IMR-90 (cell line): ENCODE measurements at regions not wholly inside any gene's neighbourhood (a gene's known extent, or its start where the extent isn't known, plus 50 kb on each side); places are given as distances from the start of the nearest gene placed in this dataset.

Experiments
- ATAC-seq: fragments of 200-7000 bp; cut with Tn5 transposase; 2 replicates; pipeline ENCODE4 v1.9.1; 2020; ENCODE audit warnings: low read depth, mild to moderate bottlenecking, moderate library complexity
- BruUV-seq: library from RNA; stranded (reverse); fragments of 400-500 nt; replicated peaks from 2 replicates; lab custom pipeline; 2021; lab: Mats Ljungman, UMichigan
- CTCF ChIA-PET: fragments of 300-600 bp; formaldehyde crosslinking; extraction: SDS; loops from one replicate; lab custom pipeline; 2021; ENCODE audit warnings: antibody characterized with exemption; lab: Yijun Ruan, JAX
- POLR2A ChIA-PET: fragments of 300-600 bp; sonication (Branson Sonifier 250); formaldehyde crosslinking; loops from one replicate; lab custom pipeline; 2022; ENCODE audit warnings: antibody characterized with exemption; ENCODE audit not compliant: unreplicated experiment; lab: Charles Lee
- DNase-seq: peaks from one replicate; pipeline ENCODE4 v3.0.0; 2013
- H2AFZ ChIP-seq: replicated peaks from 2 replicates; pipeline ENCODE3; 2013; ENCODE audit warnings: low read length, mild to moderate bottlenecking; ENCODE audit not compliant: poor library complexity
- H2AK5ac ChIP-seq: 2 replicates; pipeline ENCODE4 v1.6.1; 2013; ENCODE audit warnings: low read depth, low read length, inconsistent platforms
- H2AK9ac ChIP-seq: replicated peaks from 2 replicates; pipeline ENCODE3; 2013; ENCODE audit warnings: mild to moderate bottlenecking, low read depth, low read length, moderate library complexity; ENCODE audit not compliant: poor library complexity
- H2BK120ac ChIP-seq: 2 replicates; pipeline ENCODE4 v1.6.1; 2013; ENCODE audit warnings: low read depth, low read length, inconsistent platforms
- H2BK15ac ChIP-seq: 3 replicates; pipeline ENCODE4 v1.6.1; 2013; ENCODE audit warnings: low read depth, low read length, inconsistent platforms
- H2BK20ac ChIP-seq: 2 replicates; pipeline ENCODE4 v1.6.1; 2013; ENCODE audit warnings: low read depth, mild to moderate bottlenecking, inconsistent platforms, low read length, moderate library complexity
- H2BK5ac ChIP-seq: 2 replicates; pipeline ENCODE4 v1.6.1; 2013; ENCODE audit warnings: mild to moderate bottlenecking, low read depth, low read length, inconsistent platforms; ENCODE audit not compliant: poor library complexity, severe bottlenecking
- H3K14ac ChIP-seq: replicated peaks from 2 replicates; pipeline ENCODE4 v1.6.1; 2013; ENCODE audit warnings: low read depth, low read length, inconsistent platforms
- H3K18ac ChIP-seq: 2 replicates; pipeline ENCODE4 v1.6.1; 2013; ENCODE audit warnings: low read depth, low read length, control low read depth
- H3K23ac ChIP-seq: 2 replicates; pipeline ENCODE4 v1.6.1; 2013; ENCODE audit warnings: low read depth, low read length, inconsistent platforms
- H3K27ac ChIP-seq: 2 replicates; pipeline ENCODE4 v1.5.1; 2013; ENCODE audit warnings: mild to moderate bottlenecking, control low read depth, low read length; ENCODE audit not compliant: insufficient read depth
- H3K27me3 ChIP-seq: 2 replicates; pipeline ENCODE4 v1.6.1; 2013; ENCODE audit warnings: low read length; ENCODE audit not compliant: control insufficient read depth, insufficient read depth
- H3K36me3 ChIP-seq: 2 replicates; pipeline ENCODE4 v1.6.1; 2013; ENCODE audit warnings: low read length, mixed read lengths; ENCODE audit not compliant: control insufficient read depth, insufficient read depth
- H3K4ac ChIP-seq: 2 replicates; pipeline ENCODE4 v1.6.1; 2013; ENCODE audit warnings: low read depth, low read length, inconsistent platforms
- H3K4me1 ChIP-seq: 2 replicates; pipeline ENCODE4 v1.6.1; 2013; ENCODE audit warnings: low read length, mixed read lengths; ENCODE audit not compliant: control insufficient read depth, insufficient read depth
- H3K4me2 ChIP-seq: 2 replicates; pipeline ENCODE4 v1.6.1; 2013; ENCODE audit warnings: low read depth, mild to moderate bottlenecking, control low read depth, low read length, moderate library complexity
- H3K4me3 ChIP-seq: 2 replicates; pipeline ENCODE4 v1.5.1; 2013; ENCODE audit warnings: low read depth, mild to moderate bottlenecking, control low read depth, low read length, moderate library complexity; ENCODE audit not compliant: insufficient read depth
- H3K56ac ChIP-seq: 2 replicates; pipeline ENCODE4 v1.6.1; 2013; ENCODE audit warnings: low read length, inconsistent platforms; ENCODE audit not compliant: insufficient read depth; ENCODE audit errors: extremely low read depth
- H3K79me1 ChIP-seq, 2 experiments: 2 replicates each; pipeline ENCODE4 v1.6.1; 2013; ENCODE audit warnings: low read length in 2 of 2, inconsistent platforms in 1 of 2, low read depth in 1 of 2
- H3K9ac ChIP-seq: 2 replicates; pipeline ENCODE4 v1.6.1; 2013; ENCODE audit warnings: low read depth, low read length, control low read depth
- H3K9me1 ChIP-seq: 2 replicates; pipeline ENCODE4 v1.6.1; 2013; ENCODE audit warnings: low read length, inconsistent platforms; ENCODE audit not compliant: insufficient read depth
- H3K9me3 ChIP-seq: 2 replicates; pipeline ENCODE4 v1.6.1; 2013; ENCODE audit warnings: low read length; ENCODE audit not compliant: control insufficient read depth, insufficient read depth
- H4K20me1 ChIP-seq: 2 replicates; pipeline ENCODE4 v1.6.1; 2013; ENCODE audit warnings: low read length, inconsistent platforms; ENCODE audit not compliant: insufficient read depth
- H4K5ac ChIP-seq: 2 replicates; pipeline ENCODE4 v1.6.1; 2013; ENCODE audit warnings: mild to moderate bottlenecking, low read depth, low read length, control low read depth
- H4K8ac ChIP-seq, 2 experiments: 2 replicates each; pipeline ENCODE4 v1.6.1; 2013; ENCODE audit warnings: low read depth in 2 of 2, low read length in 2 of 2, control low read depth in 1 of 2, inconsistent platforms in 1 of 2
- H4K91ac ChIP-seq: 2 replicates; pipeline ENCODE4 v1.6.1; 2013; ENCODE audit warnings: low read depth, low read length, inconsistent platforms; ENCODE audit not compliant: insufficient read depth
- BHLHE40 ChIP-seq: fragments of 150-350 bp; IDR thresholded peaks from 2 replicates; pipeline ENCODE4 v1.6.1; 2016; ENCODE audit warnings: mild to moderate bottlenecking, low read depth, low read length
- CEBPB ChIP-seq: IDR thresholded peaks from 2 replicates; pipeline ENCODE4 v1.6.1; 2012; ENCODE audit warnings: low read depth, low read length, improper control_type of control experiment
- FOS ChIP-seq: fragments of 150-350 bp; IDR thresholded peaks from 2 replicates; pipeline ENCODE4 v1.6.1; 2016; ENCODE audit warnings: low read depth, low read length
- MAFK ChIP-seq: IDR thresholded peaks from 2 replicates; pipeline ENCODE4 v1.6.1; 2012; ENCODE audit warnings: low read depth, low read length, improper control_type of control experiment
- MAZ ChIP-seq: IDR thresholded peaks from 2 replicates; pipeline ENCODE4 v1.6.1; 2012; ENCODE audit warnings: low read depth, mild to moderate bottlenecking, low read length, improper control_type of control experiment, moderate library complexity, borderline replicate concordance
- MXI1 ChIP-seq: IDR thresholded peaks from 2 replicates; pipeline ENCODE4 v1.6.1; 2012; ENCODE audit warnings: low read depth, mild to moderate bottlenecking, low read length, moderate library complexity, borderline replicate concordance
- NFE2L2 ChIP-seq: fragments of 150-350 bp; IDR thresholded peaks from 2 replicates; pipeline ENCODE4 v1.6.1; 2016; ENCODE audit warnings: low read depth, mild to moderate bottlenecking, low read length
- POLR2A ChIP-seq: IDR thresholded peaks from 2 replicates; pipeline ENCODE4 v1.6.1; 2012; ENCODE audit warnings: mild to moderate bottlenecking, low read depth, low read length
- RAD21 ChIP-seq: IDR thresholded peaks from 2 replicates; pipeline ENCODE4 v1.6.1; 2012; ENCODE audit warnings: low read length, improper control_type of control experiment
- RCOR1 ChIP-seq: IDR thresholded peaks from 2 replicates; pipeline ENCODE4 v1.6.1; 2012; ENCODE audit warnings: mild to moderate bottlenecking, low read length, improper control_type of control experiment; ENCODE audit not compliant: insufficient replicate concordance
- RFX5 ChIP-seq: IDR thresholded peaks from 2 replicates; pipeline ENCODE4 v1.8.0; 2012; ENCODE audit warnings: low read depth, mild to moderate bottlenecking, low read length, moderate library complexity
- SMC3 ChIP-seq: fragments of 150-350 bp; IDR thresholded peaks from 2 replicates; pipeline ENCODE4 v1.6.1; 2016; ENCODE audit warnings: low read depth, mild to moderate bottlenecking, antibody characterized with exemption, low read length, moderate library complexity
- WGBS, 2 experiments: methylation state at CpG; one replicate each; pipeline versions ENCODE4 v1.1.5 to v1.1.7; 2013; ENCODE audit warnings: missing lambda C conversion rate in 2 of 2; ENCODE audit not compliant: insufficient read length in 1 of 2; ENCODE audit errors: extremely low coverage in 2 of 2; 5-methylcytosine and 5-hydroxymethylcytosine counted together
- dilution Hi-C: fragments of 300-500 bp; cut with HindIII; formaldehyde crosslinking; loops from one replicate; pipeline ENCODE4 v1.14.3; 2018; ENCODE audit warnings: low sequenced_read_pairs; ENCODE audit not compliant: unreplicated experiment
- in situ Hi-C: fragments of 300-500 bp; cut with MboI; formaldehyde crosslinking; loops from 3 replicates; pipeline ENCODE4 v1.14.3; 2019; ENCODE audit warnings: low sequenced_read_pairs, inconsistent platforms, mixed read lengths
- intact Hi-C: fragments of 100-400 bp; cut with micrococcal nuclease; formaldehyde crosslinking; loops from 2 replicates; pipeline ENCODE4 v1.10.0; 2022
- TF ChIP-seq, protein P1 (sequence below): fragments of 150-350 bp; IDR thresholded peaks from 2 replicates; pipeline ENCODE4 v1.6.1; 2017; ENCODE audit warnings: mild to moderate bottlenecking, antibody characterized with exemption, low read length, low read depth
- TF ChIP-seq, protein P2 (sequence below): conservative IDR thresholded peaks from 2 replicates; pipeline ENCODE4 v1.5.1; 2012; ENCODE audit warnings: mild to moderate bottlenecking, low read depth, low read length, improper control_type of control experiment

DNA sequence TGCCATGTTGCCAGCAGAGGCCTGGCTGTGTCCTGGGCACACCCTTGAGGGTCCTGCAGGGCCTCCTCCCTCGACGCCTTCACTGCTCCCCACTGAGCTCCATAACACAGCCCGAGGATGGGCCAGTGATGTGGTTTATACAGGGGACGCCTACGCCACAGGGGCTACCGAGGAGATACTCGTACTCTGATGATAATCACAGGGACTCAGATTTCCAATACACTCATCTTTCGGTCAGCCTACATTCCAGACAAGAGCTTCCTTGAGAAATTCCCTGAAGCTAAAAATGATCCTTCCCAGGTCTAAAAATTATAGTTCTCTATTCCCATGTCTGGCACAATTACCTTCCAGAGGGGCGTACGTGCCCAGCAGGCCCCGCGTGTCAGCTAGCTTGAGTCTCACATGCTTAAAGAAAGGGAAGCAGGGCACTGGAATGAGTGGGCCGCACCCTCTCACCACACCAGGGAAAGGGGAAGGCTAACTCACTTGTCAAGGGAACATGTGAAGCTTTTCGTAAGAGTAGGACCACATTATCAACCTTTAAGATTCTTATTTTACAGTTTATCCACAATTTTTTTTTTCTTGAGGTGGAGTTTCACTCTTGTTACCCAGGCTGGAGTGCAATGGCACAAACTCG lies 159.5 kb upstream of the NDUFV2 start:
- Histone ChIP-seq H2AFZ (peak overlapping the region; percentile 70), H3K4me2 (no peak overlapping the region), H2AK9ac (no peak overlapping the region), H3K4ac (peak overlapping the region; percentile 89), H3K56ac (no peak overlapping the region), H2BK15ac (peak overlapping the region; percentile 86; the same call in 2 of the 3 replicates), H2BK5ac (peak overlapping the region; percentile 59), H2BK120ac (peak overlapping the region; percentile 98), H4K5ac (peak overlapping the region; percentile 81), H4K91ac (peak overlapping the region; percentile 71), H3K4me3 (no peak overlapping the region), H2AK5ac (peak overlapping the region; percentile 99), H3K14ac (peak overlapping the region; percentile 22), H3K18ac (peak overlapping the region; percentile 85), H3K9ac (no peak overlapping the region), H4K8ac (peak overlapping the region; percentile 27 to 61; a peak in 2 of 4 replicates), H3K36me3 (no peaks in the 10 kb centered on the region), H3K9me3 (peaks cover 6% of the 10 kb centered on the region; the same call in 1 of the 2 replicates), H3K79me1 (peaks cover 0 to 11% of the 10 kb centered on the region in 2 experiments; a peak in 1 of 4 replicates), H4K20me1 (no peaks in the 10 kb centered on the region), H3K27ac (peak overlapping the region; percentile 52), H3K27me3 (no peaks in the 10 kb centered on the region), H3K9me1 (peaks cover 27% of the 10 kb centered on the region), H3K23ac (peak overlapping the region; percentile 26; the same call in 1 of the 2 replicates), H3K4me1 (peaks cover 24% of the 10 kb centered on the region), H2BK20ac (peak overlapping the region; percentile 80)
- TF ChIP-seq MAFK (no peak), RFX5 (no peak), MXI1 (no peak), RAD21 (no peak), FOS (no peak), NFE2L2 (no peak), MAZ (no peak), RCOR1 (no peak), CEBPB (no peak), BHLHE40 (no peak), SMC3 (no peak), POLR2A (no peak)
- TF ChIP-seq, protein P1, sequence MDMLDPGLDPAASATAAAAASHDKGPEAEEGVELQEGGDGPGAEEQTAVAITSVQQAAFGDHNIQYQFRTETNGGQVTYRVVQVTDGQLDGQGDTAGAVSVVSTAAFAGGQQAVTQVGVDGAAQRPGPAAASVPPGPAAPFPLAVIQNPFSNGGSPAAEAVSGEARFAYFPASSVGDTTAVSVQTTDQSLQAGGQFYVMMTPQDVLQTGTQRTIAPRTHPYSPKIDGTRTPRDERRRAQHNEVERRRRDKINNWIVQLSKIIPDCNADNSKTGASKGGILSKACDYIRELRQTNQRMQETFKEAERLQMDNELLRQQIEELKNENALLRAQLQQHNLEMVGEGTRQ = no peak
- TF ChIP-seq, protein P2, sequence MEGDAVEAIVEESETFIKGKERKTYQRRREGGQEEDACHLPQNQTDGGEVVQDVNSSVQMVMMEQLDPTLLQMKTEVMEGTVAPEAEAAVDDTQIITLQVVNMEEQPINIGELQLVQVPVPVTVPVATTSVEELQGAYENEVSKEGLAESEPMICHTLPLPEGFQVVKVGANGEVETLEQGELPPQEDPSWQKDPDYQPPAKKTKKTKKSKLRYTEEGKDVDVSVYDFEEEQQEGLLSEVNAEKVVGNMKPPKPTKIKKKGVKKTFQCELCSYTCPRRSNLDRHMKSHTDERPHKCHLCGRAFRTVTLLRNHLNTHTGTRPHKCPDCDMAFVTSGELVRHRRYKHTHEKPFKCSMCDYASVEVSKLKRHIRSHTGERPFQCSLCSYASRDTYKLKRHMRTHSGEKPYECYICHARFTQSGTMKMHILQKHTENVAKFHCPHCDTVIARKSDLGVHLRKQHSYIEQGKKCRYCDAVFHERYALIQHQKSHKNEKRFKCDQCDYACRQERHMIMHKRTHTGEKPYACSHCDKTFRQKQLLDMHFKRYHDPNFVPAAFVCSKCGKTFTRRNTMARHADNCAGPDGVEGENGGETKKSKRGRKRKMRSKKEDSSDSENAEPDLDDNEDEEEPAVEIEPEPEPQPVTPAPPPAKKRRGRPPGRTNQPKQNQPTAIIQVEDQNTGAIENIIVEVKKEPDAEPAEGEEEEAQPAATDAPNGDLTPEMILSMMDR = no peak
- ChIA-PET POLR2A (no interaction called here), CTCF (interaction anchor here (0.5 to 1.4 kb wide), 2 partner anchors 40 to 271 kb away, joined by 3 to 5 read pairs; no protein-coding TSS in a partner anchor)
- 100% methylated on average over 1 of the region's 15 CpGs; no CpG with 5 or more reads in 1 of the 2 experiments for WGBS, 2 experiments
- intact Hi-C loops (no loop called here), dilution Hi-C loops (no loop called here), in situ Hi-C loops (no loop called here)
- no TSS peak for BruUV-seq
- ATAC-seq (no peak), DNase-seq (no peak)
